HG02852 (cell line): ENCODE measurements at regions not wholly inside any gene's neighbourhood (a gene's known extent, or its start where the extent isn't known, plus 50 kb on each side); places are given as distances from the start of the nearest gene placed in this dataset.
"Not testable (repeated sequence)": the region's sequence is repeated elsewhere in the genome, so short reads cannot be mapped to it uniquely, and the experiment has no call there.

Experiments
- ATAC-seq: cut with Tn5 transposase; IDR thresholded peaks from one replicate; pipeline ENCODE4 v1.9.1; 2021; ENCODE audit warnings: mild to moderate bottlenecking, moderate library complexity; ENCODE audit not compliant: unreplicated experiment

DNA sequence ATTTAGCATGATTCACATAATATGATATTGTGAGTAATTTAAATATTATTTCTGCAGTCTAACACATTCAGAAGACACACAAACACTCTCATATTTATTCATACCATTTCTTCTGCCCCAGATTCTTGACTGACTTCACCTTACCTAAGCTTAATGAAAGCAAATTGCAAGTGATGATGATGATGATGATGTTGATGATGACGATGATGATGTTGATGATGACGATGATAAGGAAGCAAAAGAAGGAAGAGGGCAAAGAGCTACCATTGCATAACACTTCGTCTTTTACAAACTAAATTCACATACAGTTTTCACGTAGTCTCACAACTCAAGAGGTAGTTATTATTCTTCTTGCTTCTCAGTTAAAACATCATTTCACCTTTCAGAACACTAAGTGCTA lies 404.7 kb downstream of the NAF1 start:
- ATAC-seq: no peak

DNA sequence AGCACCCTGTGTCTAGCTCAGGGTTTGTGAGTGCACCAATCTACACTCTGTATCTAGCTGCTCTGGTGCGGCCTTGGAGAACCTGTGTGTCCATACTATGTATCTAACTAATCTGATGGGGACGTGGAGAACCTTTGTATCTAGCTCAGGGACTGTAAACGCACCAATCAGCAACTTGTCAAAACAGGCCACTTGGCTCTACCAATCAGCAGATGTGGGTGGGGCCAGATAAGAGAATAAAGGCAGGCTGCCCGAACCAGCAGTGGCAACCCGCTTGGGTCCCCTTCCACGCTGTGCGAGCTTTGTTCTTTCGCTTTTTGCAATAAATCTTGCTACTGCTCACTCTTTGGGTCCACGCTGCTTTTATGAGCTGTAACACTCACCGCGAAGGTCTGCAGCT lies 426.5 kb downstream of the NAF1 start:
- ATAC-seq: not testable (repeated sequence)

DNA sequence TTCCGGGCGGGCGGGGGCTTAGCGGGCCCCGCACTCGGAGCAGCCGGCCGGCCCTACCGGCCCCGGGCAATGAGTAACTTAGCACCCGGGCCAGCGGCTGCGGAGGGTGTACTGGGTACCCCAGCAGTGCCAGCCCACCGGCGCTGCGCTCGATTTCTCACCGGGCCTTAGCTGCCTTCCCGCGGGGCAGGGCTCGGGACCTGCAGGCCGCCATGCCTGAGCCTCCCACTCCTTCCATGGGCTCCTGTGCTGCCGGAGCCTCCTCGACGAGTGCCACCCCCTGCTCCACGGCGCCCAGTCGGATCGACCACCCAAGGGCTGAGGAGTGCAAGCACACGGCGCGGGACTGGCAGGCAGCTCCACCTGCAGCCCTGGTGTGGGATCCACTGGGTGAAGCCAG lies 427.1 kb downstream of the NAF1 start:
- ATAC-seq: not testable (repeated sequence)

DNA sequence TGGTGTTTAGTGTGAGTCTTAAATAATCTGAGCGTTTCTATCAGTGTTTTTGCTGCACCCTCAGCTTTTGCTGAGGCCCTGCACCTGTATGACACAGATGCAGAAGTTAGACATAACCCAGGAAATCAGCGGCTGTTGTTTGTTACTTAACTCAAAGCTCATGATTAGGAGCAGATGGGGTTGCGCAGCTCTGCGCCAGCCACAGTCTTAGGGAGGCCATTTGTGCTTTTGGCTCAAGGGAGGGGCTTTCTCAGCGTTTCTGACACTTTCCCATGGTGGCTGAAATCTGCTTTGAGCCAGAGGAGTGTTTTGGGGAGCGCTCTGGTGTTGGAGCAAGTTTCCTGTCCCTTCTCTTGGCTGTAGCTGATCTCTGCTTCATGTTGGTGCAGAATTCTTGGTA lies 433.8 kb downstream of the NAF1 start:
- no peak for ATAC-seq

DNA sequence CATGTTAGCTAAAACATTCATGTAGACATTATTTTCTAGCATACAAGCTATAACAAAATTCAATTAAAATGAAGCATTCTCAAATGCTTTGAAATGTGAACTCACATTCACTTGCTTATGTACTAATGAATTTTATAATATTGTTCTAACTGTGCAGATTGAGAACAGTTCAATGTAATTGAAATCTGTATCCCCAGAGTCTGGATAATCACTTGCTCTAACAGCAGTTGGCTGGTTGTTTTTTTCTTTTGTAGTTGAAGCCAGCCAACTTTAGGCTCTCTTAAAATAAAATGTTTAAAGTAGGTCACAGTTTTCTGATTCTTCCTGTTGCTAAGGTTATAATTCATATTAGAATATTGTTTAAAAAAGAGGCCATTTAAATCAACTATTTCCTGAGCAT lies 438.9 kb downstream of the NAF1 start:
- no peak for ATAC-seq

DNA sequence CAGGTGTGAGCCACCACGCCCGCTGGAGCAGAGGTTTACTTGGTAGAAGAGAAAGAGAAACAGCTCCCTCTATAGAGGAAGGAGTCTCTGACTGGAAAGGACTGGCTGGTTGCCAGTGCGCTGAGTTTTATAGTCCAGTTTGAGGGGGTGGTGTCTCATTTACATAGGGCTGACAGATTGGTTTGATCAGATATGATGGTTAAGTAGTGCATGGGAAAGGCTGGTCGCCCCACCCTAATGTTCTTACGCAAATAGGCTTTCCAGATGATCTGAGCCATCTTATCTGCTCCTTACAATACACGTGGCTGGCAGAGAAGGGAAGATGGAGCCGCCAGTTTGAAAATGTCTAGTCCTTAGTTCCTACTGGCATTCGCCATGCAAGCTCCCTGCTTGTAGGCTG lies 439.5 kb downstream of the NAF1 start:
- no peak for ATAC-seq

DNA sequence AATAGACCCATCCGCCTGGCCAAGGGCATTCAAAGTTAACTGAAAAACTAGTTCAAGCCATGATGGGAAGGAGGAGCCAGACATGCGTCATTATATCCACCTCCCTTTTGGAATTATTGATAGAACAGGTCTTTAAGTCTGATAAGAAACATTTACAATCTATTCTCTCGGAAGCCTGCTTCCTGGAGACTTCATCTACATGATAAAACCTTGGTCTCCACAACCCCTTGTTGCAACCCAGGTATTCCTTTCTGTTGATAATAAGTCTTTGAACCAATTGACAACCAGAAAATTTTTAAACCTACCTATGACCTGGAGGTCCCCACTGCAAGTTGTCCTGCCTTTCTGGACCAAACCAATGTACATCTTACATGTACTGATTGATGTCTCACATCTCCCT lies 451.3 kb downstream of the NAF1 start:
- ATAC-seq: no peak

DNA sequence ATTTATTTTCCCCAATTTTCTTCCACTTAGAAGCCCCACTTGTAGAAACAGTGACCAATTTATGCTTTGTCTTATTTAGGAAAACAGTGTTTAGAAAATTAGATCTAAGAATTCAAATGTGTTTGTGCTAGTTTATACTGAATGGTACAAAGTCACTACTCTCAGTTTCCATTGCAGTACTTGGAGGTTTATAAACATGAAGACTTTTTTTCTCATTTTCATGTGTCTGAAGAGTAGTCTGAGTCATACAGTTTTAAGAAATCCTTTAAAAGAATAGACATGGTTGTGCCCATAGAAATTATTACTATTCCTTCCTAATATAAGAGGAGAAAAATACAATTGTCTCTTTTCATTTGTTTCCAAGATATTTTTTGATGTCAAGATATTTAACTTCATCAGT lies 458.7 kb downstream of the NAF1 start:
- ATAC-seq: no peak

DNA sequence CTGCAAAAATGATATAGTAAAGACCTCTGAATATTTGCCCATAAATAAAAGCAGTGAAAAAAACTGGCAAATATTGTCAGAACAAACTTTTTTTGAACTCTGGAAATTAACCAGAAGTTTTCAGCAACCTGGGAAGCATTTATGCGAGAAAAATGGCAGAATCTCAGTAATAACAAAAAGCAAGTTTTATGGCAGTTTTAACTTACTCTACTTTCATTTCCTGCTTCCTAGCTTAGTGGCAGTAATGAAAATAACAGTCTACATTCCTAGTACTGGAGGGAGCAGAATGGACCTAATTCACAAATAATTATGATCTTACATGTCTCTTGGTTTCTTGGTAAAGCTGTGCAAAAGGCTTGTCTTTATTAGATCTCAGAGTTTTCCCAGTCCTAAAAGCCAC lies 460.1 kb downstream of the NAF1 start:
- ATAC-seq: no peak

DNA sequence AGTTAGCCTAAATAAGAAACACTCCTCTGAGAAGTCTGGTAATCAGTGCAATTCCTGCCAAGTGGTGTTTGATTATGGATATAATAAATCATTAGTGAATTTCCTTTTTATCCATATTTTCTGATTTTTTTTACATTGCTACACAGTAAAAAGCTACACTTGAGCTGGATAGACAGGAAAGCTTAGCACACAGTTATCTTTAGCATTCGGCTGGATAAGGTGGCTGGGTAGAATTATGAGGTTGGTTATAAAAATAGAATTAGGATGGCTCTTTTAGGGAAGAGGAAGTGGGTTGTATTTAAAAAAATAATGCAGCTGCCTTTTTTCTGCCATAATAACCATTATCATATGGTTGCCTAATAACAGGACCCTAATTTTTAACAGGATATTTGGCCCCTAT lies 460.6 kb downstream of the NAF1 start:
- no peak for ATAC-seq

DNA sequence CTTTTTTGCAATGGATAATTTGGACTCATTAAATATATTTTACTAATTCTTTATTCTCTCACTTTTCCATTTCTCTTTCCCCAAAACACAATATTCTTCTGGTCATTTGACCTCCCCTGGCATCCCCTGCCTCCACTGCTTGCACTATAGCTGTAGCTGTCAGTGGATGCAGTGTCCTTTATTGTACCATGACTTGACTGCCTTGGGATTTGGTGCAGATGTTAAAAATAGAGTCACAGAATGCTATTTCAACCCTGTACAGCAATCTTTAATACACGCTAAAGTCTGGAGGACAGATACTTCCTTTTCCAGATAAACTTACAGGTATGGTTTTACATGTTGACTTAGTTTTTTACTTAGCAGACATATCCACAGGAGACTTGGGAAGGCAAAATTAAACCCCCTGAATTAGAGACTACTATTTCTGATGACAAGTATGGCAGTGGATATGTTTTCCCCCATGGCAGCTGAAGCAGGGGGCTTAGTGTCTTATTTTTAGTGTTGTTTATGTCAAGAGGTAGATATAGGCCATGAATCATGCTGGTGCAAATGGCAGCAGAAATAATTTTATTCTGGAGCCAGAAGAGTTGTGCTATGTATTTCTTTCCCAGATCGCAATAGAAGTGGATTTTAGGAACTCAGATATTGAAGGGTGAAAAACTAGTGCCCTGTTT lies 461.4 kb downstream of the NAF1 start:
- ATAC-seq: no peak

DNA sequence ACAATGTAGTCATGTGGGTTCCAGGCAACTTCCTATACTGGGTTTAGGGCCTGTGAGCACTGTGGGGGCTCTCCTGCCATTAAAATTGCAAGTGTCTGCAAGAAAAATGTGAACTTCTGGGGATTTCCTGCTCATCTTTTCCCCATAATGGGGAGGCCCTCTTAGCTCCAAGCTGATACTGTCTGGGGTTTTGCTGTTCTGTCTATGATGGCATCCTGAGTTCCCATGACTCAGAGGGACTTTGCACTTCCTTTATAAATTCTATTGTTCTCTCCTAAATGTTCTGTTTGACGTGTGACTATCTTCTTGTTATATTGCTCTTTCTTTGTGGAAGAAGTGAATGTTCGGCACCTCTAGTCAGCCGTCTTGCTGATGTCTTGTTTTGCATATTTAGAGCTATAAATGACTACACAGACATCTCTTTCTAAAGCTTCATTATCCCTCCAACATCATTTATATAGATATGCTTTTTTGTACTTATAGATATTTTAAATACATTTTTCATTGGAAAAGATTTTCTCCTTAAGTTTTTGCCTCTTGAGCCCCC lies 465.8 kb downstream of the NAF1 start:
- peak; percentile 77 for ATAC-seq

DNA sequence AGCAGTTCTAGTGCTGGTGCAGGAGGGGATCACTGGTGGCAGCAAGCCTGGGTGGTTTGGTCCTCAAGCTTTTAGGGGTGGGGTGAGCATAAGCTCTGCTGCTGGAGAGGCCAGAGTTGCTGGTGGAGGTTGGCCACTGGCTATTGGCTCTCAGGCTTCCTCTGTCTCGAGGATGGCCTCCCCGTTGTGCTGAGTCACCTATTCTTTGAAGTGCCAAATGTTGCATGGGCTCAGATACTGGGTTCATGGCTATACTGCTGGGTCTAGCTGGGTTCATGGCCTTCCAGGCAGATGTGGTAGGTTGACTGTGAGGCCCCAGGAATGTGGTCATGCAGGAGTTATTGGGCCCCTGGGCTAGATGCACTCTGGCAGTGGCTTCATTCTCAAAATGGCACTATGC lies 466.3 kb downstream of the NAF1 start:
- ATAC-seq: no peak

DNA sequence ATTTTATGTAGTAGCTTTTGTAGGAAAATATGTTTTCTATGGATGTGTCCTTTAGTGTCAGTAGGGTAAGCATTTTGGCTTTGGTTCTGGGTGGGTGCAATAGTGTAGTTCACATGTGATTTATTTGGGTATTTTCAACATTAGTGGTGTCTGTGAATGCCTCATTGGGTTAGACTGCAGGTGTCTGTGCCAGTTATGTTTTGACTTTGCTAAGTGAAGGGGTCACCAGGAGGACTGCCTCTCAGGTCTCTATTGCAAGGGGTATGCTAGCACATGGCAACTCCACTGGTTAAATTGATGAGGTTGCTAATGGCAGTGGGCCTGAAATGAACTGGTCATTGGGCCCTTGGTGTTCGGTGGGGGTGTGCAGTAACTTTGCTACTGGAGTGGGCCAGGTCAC lies 467.1 kb downstream of the NAF1 start:
- ATAC-seq: no peak

DNA sequence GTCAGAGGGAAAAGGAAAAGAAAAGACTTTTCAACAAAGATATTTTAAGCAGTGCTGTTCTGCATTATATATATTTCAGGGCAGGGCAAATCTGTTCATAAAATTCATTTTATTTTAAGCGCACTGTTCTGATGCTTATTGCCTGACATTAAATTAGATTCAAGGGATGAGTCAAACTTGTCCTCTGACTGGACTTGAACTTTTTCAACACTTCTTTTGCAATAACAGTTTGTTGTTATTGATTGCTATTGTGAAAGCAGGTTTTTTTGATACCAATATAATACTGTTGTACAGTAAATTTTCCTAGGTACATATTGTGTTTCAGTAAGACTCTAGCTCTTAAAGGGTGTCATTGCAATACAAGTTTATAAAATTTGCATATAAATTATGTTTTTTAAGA lies 481.3 kb downstream of the NAF1 start:
- ATAC-seq: no peak

DNA sequence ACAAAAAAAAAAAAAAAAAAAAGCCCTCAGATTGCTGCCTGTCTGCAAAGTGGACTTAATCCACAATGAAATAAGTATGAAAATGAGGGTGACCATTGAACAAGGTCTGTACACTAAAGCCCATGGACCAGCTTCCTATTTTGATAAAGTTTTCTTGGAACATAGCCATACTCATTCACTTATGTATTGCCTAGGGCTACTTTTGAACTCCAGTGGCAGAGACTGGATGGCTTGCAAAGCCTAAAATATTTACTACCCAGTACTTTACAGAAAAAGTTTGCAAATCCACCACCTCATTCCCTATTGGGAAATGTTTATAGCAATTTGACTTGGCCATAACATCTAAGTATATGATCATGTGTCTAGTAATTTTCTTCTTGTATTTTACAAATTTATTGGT lies 481.7 kb downstream of the NAF1 start:
- ATAC-seq: no peak

DNA sequence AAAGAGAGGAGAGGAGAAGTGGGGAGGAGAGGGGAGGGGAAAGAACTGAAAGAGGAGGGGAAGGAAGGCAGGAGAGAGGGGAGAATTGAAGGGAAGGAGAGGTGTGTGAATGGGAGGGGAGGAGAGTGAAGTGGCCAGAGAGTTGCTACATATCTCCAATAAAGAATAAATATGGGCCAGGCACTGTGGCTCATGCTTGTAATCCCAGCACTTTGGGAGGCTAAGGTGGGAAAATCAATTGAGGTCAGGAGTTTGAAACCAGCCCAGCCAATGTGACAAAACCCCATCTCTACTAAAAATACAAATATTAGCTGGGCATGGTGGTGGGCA lies 482.4 kb downstream of the NAF1 start:
- ATAC-seq: no peak

DNA sequence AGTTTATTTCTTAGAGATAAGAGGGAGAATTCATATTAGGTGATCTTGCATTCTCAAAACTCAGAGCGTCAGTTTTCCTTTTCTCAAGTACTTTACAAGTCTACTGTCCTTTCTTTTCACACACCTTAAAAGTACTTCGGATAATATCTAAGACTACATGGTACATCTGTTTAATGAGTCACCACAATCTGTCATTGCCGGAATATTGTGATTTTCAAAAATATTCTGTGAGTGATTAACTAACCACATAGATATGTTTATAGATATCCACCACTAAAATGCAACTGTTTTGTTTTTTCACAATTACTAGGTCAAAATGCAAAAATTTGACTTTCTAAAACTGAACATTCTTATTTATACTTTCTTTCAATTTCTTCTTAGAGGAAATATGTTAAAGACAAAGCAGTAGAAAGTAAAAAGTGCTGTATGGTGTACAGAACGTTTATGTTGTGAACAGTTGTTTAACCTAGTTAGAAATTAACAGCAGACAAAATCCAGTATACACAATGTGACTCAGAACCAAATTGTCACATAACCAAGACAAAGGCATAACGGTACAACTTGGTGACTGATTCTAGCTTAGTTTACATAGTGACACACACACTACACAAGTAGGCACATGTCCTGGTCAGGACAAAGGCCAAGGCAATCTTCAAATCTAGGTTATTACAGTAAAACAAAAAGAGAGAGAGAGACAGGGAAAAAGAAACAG lies 482.9 kb downstream of the NAF1 start:
- no peak for ATAC-seq

DNA sequence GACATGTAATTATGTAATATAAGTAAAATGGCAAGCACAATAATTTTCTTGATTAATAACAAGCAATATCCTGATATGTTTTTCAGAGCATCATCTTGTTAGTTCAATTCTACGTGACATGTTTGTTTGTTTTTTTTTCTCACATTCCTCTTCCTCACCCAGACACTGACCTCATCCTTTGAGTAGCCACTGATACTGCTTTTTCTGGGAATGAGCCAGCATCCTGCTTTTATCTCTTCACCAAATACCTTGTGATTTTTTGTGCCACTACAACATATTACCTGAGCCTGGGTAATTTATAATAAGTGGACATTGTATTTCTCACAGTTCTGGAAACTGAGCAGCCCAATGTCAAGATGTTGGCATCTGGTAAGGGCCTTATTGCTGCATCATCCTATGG lies 484.0 kb downstream of the NAF1 start:
- no peak for ATAC-seq

DNA sequence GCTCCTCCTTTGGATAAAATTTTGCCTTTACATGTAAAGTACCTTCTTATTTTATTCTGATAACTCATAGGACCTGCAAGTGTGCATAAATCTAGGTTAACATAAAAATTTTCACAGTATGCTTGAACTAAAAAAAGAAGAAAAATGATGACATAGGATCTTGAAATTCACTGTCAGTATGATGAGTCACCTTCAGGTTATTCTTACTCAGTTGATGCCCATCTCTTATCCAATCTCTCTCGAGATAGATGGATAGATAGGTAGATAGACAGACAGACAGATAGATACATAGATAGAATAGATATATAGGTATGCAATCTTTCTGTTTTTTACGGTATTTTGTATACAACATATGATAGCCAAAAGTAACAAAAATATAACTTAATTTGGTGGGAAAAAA lies 485.5 kb downstream of the NAF1 start:
- no peak for ATAC-seq

DNA sequence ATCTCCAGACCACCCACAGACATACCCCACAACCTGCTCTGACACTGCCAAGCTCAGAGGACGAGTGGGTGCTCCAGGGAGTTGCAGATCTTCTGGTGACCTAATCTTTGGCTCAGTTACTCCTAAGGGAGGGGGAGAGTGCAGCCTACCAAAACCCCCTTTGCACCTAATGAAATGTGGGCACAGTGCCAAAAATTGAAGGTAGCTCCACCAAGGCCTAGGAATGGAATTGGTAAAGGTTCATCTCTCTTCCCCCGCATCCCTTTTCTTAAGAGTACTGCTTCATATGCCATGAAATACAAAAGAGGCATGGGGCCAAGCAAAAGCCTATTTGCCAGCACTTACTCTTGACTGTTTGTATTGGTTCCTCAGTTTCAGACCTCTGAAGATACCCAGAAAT lies 491.0 kb downstream of the NAF1 start:
- no peak for ATAC-seq

DNA sequence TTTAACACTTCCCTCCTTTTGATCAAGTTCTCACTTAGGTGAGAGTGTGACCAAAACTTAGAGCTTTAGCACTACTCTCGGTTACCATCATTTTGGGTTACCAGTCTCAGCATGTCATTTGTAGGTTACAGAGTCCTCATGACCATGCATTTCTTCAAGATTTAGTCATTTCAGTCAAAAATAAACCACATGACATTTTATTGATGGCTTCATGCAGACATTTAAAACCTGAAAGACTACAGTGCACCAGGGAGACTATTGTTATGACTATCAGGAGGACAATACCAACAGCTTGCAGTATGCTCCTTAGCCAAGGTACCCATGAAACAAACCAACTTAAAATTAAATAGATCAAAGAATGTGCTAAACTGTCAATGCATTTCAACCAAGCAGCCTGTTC lies 498.1 kb upstream of the FSTL5 start:
- no peak for ATAC-seq

DNA sequence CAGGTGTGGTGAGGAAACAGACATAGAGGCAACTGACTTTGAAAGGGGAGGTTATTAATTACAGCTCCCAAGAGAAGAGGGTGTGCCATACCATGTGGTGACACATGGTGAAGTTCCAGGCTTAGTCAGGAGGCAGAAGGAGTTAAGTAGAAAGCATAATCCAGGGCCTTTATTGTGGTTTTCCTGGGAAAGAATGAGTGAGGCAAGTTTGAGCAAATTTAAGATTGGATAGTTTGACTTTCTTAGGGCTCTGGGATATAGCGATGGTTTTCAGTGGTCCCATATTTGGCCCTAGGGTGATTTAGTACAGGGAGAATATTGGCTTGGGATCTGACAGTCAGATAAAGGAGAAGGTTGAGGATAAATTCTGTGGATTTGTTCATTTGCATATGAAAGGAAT lies 495.9 kb upstream of the FSTL5 start:
- no peak for ATAC-seq
